K562 (cell line): ENCODE measurements at regions not wholly inside any gene's neighbourhood (a gene's known extent, or its start where the extent isn't known, plus 50 kb on each side); places are given as distances from the start of the nearest gene placed in this dataset.

Experiments used
- ATAC-seq: fragments of 200-7000 bp; cut with Tn5 transposase; 3 replicates; pipeline ENCODE4 v1.9.1; 2020; ENCODE audit warnings: moderate library complexity
- BruUV-seq: library from RNA; stranded (reverse); fragments of 400-500 nt; replicated peaks from 2 replicates; lab custom pipeline; 2021; lab: Mats Ljungman, UMichigan
- CTCF ChIA-PET: fragments of 300-600 bp; formaldehyde crosslinking; extraction: SDS; loops from one replicate; lab custom pipeline; 2021; ENCODE audit warnings: low intra/inter-chr PET ratio; lab: Yijun Ruan, JAX
- POLR2A ChIA-PET: fragments of 300-600, 350-650 bp; sonication (Branson Sonifier 250); formaldehyde crosslinking; extraction: SDS; loops from one replicate; lab custom pipeline; 2021; ENCODE audit warnings: antibody characterized with exemption, inconsistent platforms; lab: Yijun Ruan, JAX
- DNase-seq, 4 experiments: peaks; one replicate each; pipeline versions ENCODE4 v3.0.0 to v3.0.0-alpha.2; 2011 to 2018; ENCODE audit warnings: low spot score in 3 of 4, mixed read lengths in 3 of 4; ENCODE audit errors: extremely low read depth in 1 of 4
- FAIRE-seq: peaks from 2 replicates; lab custom pipeline; 2011; peaks lifted over from hg19 to GRCh38; lab: Jason Lieb, UNC
- H2AFZ ChIP-seq: 2 replicates; pipeline ENCODE4 v1.6.0; 2011; ENCODE audit warnings: low read depth, low read length, control low read depth, inconsistent platforms
- H3K27ac ChIP-seq: fragments of 200-600 bp; 3 replicates; pipeline ENCODE4 v1.8.0; 2011; ENCODE audit warnings: low read depth, mild to moderate bottlenecking, control low read depth, inconsistent platforms, low read length, moderate library complexity, mixed read lengths; ENCODE audit errors: extremely low read depth
- H3K27me3 ChIP-seq, 2 experiments: fragments of 300-600 bp in 1 of 2; 2 replicates in 1 of 2; 3 replicates in 1 of 2; pipeline versions ENCODE4 v1.6.0 to v1.8.0; 2011; ENCODE audit warnings: inconsistent platforms in 2 of 2, low read length in 2 of 2, mild to moderate bottlenecking in 1 of 2, mixed read lengths in 1 of 2, moderate library complexity in 1 of 2; ENCODE audit not compliant: control insufficient read depth in 2 of 2, insufficient read depth in 2 of 2
- H3K36me3 ChIP-seq: fragments of 300-600 bp; 3 replicates; pipeline ENCODE4 v1.8.0; 2011; ENCODE audit warnings: mild to moderate bottlenecking, low read length, inconsistent platforms; ENCODE audit not compliant: control insufficient read depth, insufficient read depth
- H3K4me1 ChIP-seq, 2 experiments: fragments of 200-600 bp in 1 of 2; replicated peaks in 1 of 2; 2 replicates in 1 of 2; 3 replicates in 1 of 2; pipeline versions ENCODE4 v1.5.1 to v1.8.0; 2011; ENCODE audit warnings: inconsistent platforms in 2 of 2, low read length in 2 of 2, mild to moderate bottlenecking in 1 of 2, mixed read lengths in 1 of 2, moderate library complexity in 1 of 2; ENCODE audit not compliant: control insufficient read depth in 2 of 2, insufficient read depth in 2 of 2
- H3K4me2 ChIP-seq: 2 replicates; pipeline ENCODE4 v1.6.1; 2011; ENCODE audit warnings: low read length, control low read depth, inconsistent platforms, mixed read lengths; ENCODE audit not compliant: insufficient read depth
- H3K4me3 ChIP-seq: fragments of 200-600 bp; sonication (generic), shearing (Covaris generic); 2 replicates; pipeline ENCODE4 v1.5.1; 2016; ENCODE audit warnings: control low read depth, inconsistent platforms
- H3K79me2 ChIP-seq: fragments of 200-600 bp; 3 replicates; pipeline ENCODE4 v1.8.0; 2011; ENCODE audit warnings: low read length, inconsistent platforms; ENCODE audit not compliant: control insufficient read depth, insufficient read depth
- H3K9ac ChIP-seq, 2 experiments: 2 replicates each; pipeline versions ENCODE4 v1.6.0 to v1.6.1; 2011; ENCODE audit warnings: low read depth in 2 of 2, low read length in 2 of 2, control low read depth in 1 of 2, inconsistent platforms in 1 of 2, mild to moderate bottlenecking in 1 of 2, mixed read lengths in 1 of 2; ENCODE audit not compliant: insufficient read depth in 1 of 2
- H3K9me1 ChIP-seq: one replicate; pipeline ENCODE4 v1.6.0; 2011; ENCODE audit warnings: inconsistent platforms, mild to moderate bottlenecking, low read length, moderate library complexity; ENCODE audit not compliant: control insufficient read depth, insufficient read depth
- H3K9me3 ChIP-seq: replicated peaks from 2 replicates; pipeline ENCODE4 v1.5.1; 2011; ENCODE audit warnings: low read depth, low read length, inconsistent platforms; ENCODE audit not compliant: control insufficient read depth, insufficient read depth
- H4K20me1 ChIP-seq: replicated peaks from 2 replicates; pipeline ENCODE4 v1.6.1; 2011; ENCODE audit warnings: low read length, inconsistent platforms, mixed read lengths; ENCODE audit not compliant: control insufficient read depth, insufficient read depth
- CHD4 ChIP-seq: fragments of 200-600 bp; sonication (generic); IDR thresholded peaks from 3 replicates; pipeline ENCODE4 v1.6.1; 2012; ENCODE audit warnings: low read depth, mild to moderate bottlenecking, mixed read lengths, low read length, inconsistent platforms; ENCODE audit not compliant: insufficient read depth, insufficient replicate concordance, poor library complexity, severe bottlenecking
- CREM ChIP-seq: IDR thresholded peaks from 2 replicates; pipeline ENCODE4 v1.6.1; 2014; ENCODE audit warnings: antibody characterized with exemption, low read depth
- FOXP4 ChIP-seq: sonication (generic); formaldehyde crosslinking; IDR thresholded peaks from 2 replicates; pipeline ENCODE4 v1.8.0; 2022; ENCODE audit warnings: mild to moderate bottlenecking, missing genetic modification reagents, borderline replicate concordance
- MYNN ChIP-seq, 2 experiments: sonication (generic); formaldehyde crosslinking in 1 of 2; IDR thresholded peaks; 2 replicates each; pipeline versions ENCODE4 v1.5.0 to v1.6.1; 2016 to 2020; ENCODE audit warnings: antibody characterized with exemption in 1 of 2, missing genetic modification reagents in 1 of 2
- POLR2AphosphoS5 ChIP-seq: IDR thresholded peaks from 2 replicates; pipeline ENCODE4 v1.6.1; 2011; ENCODE audit warnings: mild to moderate bottlenecking, low read depth, low read length, moderate library complexity; ENCODE audit not compliant: control insufficient read depth, insufficient read depth
- RFX1 ChIP-seq: fragments of 450-650 bp; IDR thresholded peaks from 2 replicates; pipeline ENCODE4 v1.6.1; 2016; ENCODE audit warnings: mild to moderate bottlenecking, moderate library complexity
- RFX7 ChIP-seq: fragments of 250-450 bp; sonication (Bioruptor Pico); IDR thresholded peaks from 2 replicates; pipeline ENCODE4 v1.5.1; 2021; ENCODE audit warnings: mild to moderate bottlenecking
- SIX5 ChIP-seq, 2 experiments: IDR thresholded peaks; 2 replicates each; pipeline ENCODE4 v1.6.1; 2011; ENCODE audit warnings: low read length in 2 of 2, borderline replicate concordance in 1 of 2, low read depth in 1 of 2, mild to moderate bottlenecking in 1 of 2, moderate library complexity in 1 of 2; ENCODE audit not compliant: insufficient read depth in 1 of 2
- TAF9B ChIP-seq: fragments of 450-650 bp; IDR thresholded peaks from 2 replicates; pipeline ENCODE4 v1.6.1; 2018; ENCODE audit warnings: mild to moderate bottlenecking; ENCODE audit not compliant: partially characterized antibody
- TAL1 ChIP-seq: fragments of 450-650 bp; IDR thresholded peaks from 2 replicates; pipeline ENCODE4 v1.6.1; 2016; ENCODE audit warnings: mild to moderate bottlenecking
- TRIM25 ChIP-seq: fragments of 450-650 bp; IDR thresholded peaks from 2 replicates; pipeline ENCODE4 v1.7.0; 2016; ENCODE audit warnings: borderline replicate concordance
- TSC22D4 ChIP-seq: fragments of 450-650 bp; IDR thresholded peaks from 2 replicates; pipeline ENCODE4 v1.6.1; 2016; ENCODE audit warnings: missing genetic modification characterization, missing biosample characterization, control low read depth
- XRCC5 ChIP-seq: fragments of 200-400 bp; formaldehyde crosslinking; IDR thresholded peaks from 2 replicates; pipeline ENCODE4 v1.6.1; 2017; ENCODE audit warnings: low read depth, mild to moderate bottlenecking, low read length
- ZNF354B ChIP-seq: fragments of 250-450 bp; sonication (Bioruptor Pico); IDR thresholded peaks from 2 replicates; pipeline ENCODE4 v1.4.0; 2020
- ZNF77 ChIP-seq: fragments of 250-450 bp; sonication (Bioruptor Pico); IDR thresholded peaks from 2 replicates; pipeline ENCODE4 v1.5.0; 2020
- WGBS: fragments of 100-300 bp; shearing (Covaris generic); methylation state at CpG from one replicate; pipeline ENCODE4 v1.1.6; 2016; ENCODE audit warnings: low coverage, mixed read lengths; ENCODE audit not compliant: insufficient coverage; ENCODE audit errors: missing lambda C conversion rate; 5-methylcytosine and 5-hydroxymethylcytosine counted together
- in situ Hi-C: fragments of 300-500 bp; cut with MboI; formaldehyde crosslinking; loops from 4 replicates; pipeline ENCODE4 v1.15.0; 2018; ENCODE audit warnings: inconsistent platforms, mixed read lengths
- intact Hi-C: fragments of 100-400 bp; cut with micrococcal nuclease; formaldehyde crosslinking; loops from 2 replicates; pipeline ENCODE4 v1.14.2; 2022
- TF ChIP-seq, protein P1 (sequence below): IDR thresholded peaks from 2 replicates; pipeline ENCODE4 v1.6.1; 2012; ENCODE audit warnings: low read depth, low read length, improper control_type of control experiment, borderline replicate concordance

GRCh38 chrX:13419918-13420317 lies 100.1 kb upstream of the ATXN3L start:
- no peaks in the 10 kb centered on the region for H4K20me1 ChIP-seq
- H3K4me2 ChIP-seq, result no peak overlapping the region
- whole genome bisulfite sequencing, result under 1% methylated on average over 9 of the region's 9 CpGs
- no TSS peak for BruUV-seq
- H3K9ac ChIP-seq, result no peak overlapping the region
- no peak for DNase-seq
- H3K4me3 ChIP-seq, result no peak overlapping the region
- ChIA-PET POLR2A (no interaction called here), CTCF (no interaction called here)
- H3K36me3 ChIP-seq, result no peaks in the 10 kb centered on the region
- no peaks in the 10 kb centered on the region for H3K9me1 ChIP-seq
- H3K27me3 ChIP-seq, result peaks cover 3 to 4% of the 10 kb centered on the region in 2 experiments; a peak in 3 of 5 replicates
- no peak for ATAC-seq
- no peaks in the 10 kb centered on the region for H3K4me1 ChIP-seq
- intact Hi-C loops (no loop called here), in situ Hi-C loops (no loop called here)
- H2AFZ ChIP-seq, result no peak overlapping the region
- FAIRE-seq, result no peak
- H3K9me3 ChIP-seq, result no peaks in the 10 kb centered on the region
- no peaks in the 10 kb centered on the region for H3K79me2 ChIP-seq
- TF ChIP-seq TAL1 (no peak), POLR2AphosphoS5 (no peak), ZNF354B (CRISPR knock-in tag) (no peak), FOXP4 (no peak), RFX7 (CRISPR knock-in tag) (no peak), CHD4 (no peak), TRIM25 (no peak), XRCC5 (no peak), SIX5 (IDR thresholded peaks at IDR 0.05; ENCODE audit: borderline replicate concordance in 1 of 2, insufficient read depth in 1 of 2, low read depth in 1 of 2, low read length in 2 of 2) (no peak), TSC22D4 (no peak), ZNF77 (CRISPR knock-in tag) (no peak), TAF9B (no peak), CREM (no peak), RFX1 (no peak), MYNN (IDR thresholded peaks at IDR 0.05) (no peak), MYNN (CRISPR knock-in tag; IDR thresholded peaks at IDR 0.05) (no peak)
- TF ChIP-seq, protein P1, sequence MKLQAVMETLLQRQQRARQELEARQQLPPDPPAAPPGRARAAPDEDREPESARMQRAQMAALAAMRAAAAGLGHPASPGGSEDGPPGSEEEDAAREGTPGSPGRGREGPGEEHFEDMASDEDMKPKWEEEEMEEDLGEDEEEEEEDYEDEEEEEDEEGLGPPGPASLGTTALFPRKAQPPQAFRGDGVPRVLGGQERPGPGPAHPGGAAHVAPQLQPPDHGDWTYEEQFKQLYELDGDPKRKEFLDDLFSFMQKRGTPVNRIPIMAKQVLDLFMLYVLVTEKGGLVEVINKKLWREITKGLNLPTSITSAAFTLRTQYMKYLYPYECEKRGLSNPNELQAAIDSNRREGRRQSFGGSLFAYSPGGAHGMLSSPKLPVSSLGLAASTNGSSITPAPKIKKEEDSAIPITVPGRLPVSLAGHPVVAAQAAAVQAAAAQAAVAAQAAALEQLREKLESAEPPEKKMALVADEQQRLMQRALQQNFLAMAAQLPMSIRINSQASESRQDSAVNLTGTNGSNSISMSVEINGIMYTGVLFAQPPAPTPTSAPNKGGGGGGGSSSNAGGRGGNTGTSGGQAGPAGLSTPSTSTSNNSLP, result no peak
- no peak overlapping the region for H3K27ac ChIP-seq
